Trophoblast cell (in vitro differentiated cells and primary cell): ENCODE measurements at regions not wholly inside any gene's neighbourhood (a gene's known extent, or its start where the extent isn't known, plus 50 kb on each side); places are given as distances from the start of the nearest gene placed in this dataset.

ENCODE experiments used
- DNase-seq, 2 donors: peaks; one replicate each; pipeline ENCODE4 v3.0.0-alpha.2; 2016
- H2AFZ ChIP-seq: 2 replicates; pipeline ENCODE4 v1.6.1; 2013; ENCODE audit warnings: low read length, moderate library complexity, mild to moderate bottlenecking; ENCODE audit not compliant: insufficient read depth, poor library complexity
- H2AK5ac ChIP-seq: 2 replicates; pipeline ENCODE4 v1.6.1; 2013; ENCODE audit warnings: mild to moderate bottlenecking, low read length
- H2BK120ac ChIP-seq: 2 replicates; pipeline ENCODE4 v1.6.1; 2013; ENCODE audit warnings: low read length, mild to moderate bottlenecking, moderate library complexity; ENCODE audit not compliant: insufficient read depth, poor library complexity
- H2BK12ac ChIP-seq: 2 replicates; pipeline ENCODE4 v1.6.1; 2013; ENCODE audit warnings: mild to moderate bottlenecking, low read length, moderate library complexity
- H2BK5ac ChIP-seq: 2 replicates; pipeline ENCODE4 v1.6.1; 2013; ENCODE audit warnings: low read length, low read depth, moderate library complexity, mild to moderate bottlenecking; ENCODE audit not compliant: poor library complexity
- H3K14ac ChIP-seq: 2 replicates; pipeline ENCODE4 v1.6.1; 2013; ENCODE audit warnings: mild to moderate bottlenecking, low read length
- H3K18ac ChIP-seq: 2 replicates; pipeline ENCODE4 v1.6.1; 2013; ENCODE audit warnings: mild to moderate bottlenecking, low read length
- H3K23ac ChIP-seq: 2 replicates; pipeline ENCODE4 v1.6.1; 2013; ENCODE audit warnings: low read length
- H3K27ac ChIP-seq: 2 replicates; pipeline ENCODE4 v1.5.1; 2013; ENCODE audit warnings: low read depth, mild to moderate bottlenecking, inconsistent platforms, low read length, moderate library complexity
- H3K27me3 ChIP-seq: 2 replicates; pipeline ENCODE4 v1.6.1; 2013; ENCODE audit warnings: inconsistent platforms, mild to moderate bottlenecking, low read length, moderate library complexity; ENCODE audit not compliant: insufficient read depth
- H3K36me3 ChIP-seq, 2 experiments: 1 replicate in 1 of 2; 2 replicates in 1 of 2; pipeline ENCODE4 v1.6.1; 2013; ENCODE audit warnings: low read length in 2 of 2, mild to moderate bottlenecking in 2 of 2, moderate library complexity in 1 of 2; ENCODE audit not compliant: insufficient read depth in 2 of 2, control insufficient read depth in 1 of 2
- H3K4ac ChIP-seq: 2 replicates; pipeline ENCODE4 v1.6.1; 2013; ENCODE audit warnings: low read depth, mild to moderate bottlenecking, low read length, moderate library complexity
- H3K4me1 ChIP-seq, 2 experiments: 1 replicate in 1 of 2; 2 replicates in 1 of 2; pipeline ENCODE4 v1.6.1; 2013; ENCODE audit warnings: low read length in 2 of 2, mild to moderate bottlenecking in 2 of 2, moderate library complexity in 1 of 2; ENCODE audit not compliant: insufficient read depth in 2 of 2, control insufficient read depth in 1 of 2
- H3K4me2 ChIP-seq: 2 replicates; pipeline ENCODE4 v1.6.1; 2013; ENCODE audit warnings: inconsistent platforms, mild to moderate bottlenecking, low read length, moderate library complexity
- H3K4me3 ChIP-seq: 2 replicates; pipeline ENCODE4 v1.5.1; 2013; ENCODE audit warnings: mild to moderate bottlenecking, low read depth, low read length, inconsistent platforms
- H3K79me1 ChIP-seq: one replicate; pipeline ENCODE4 v1.6.1; 2013; ENCODE audit warnings: low read length
- H3K79me2 ChIP-seq: 2 replicates; pipeline ENCODE4 v1.6.1; 2013; ENCODE audit warnings: low read length, mild to moderate bottlenecking; ENCODE audit not compliant: control insufficient read depth, insufficient read depth, poor library complexity
- H3K9ac ChIP-seq: 2 replicates; pipeline ENCODE4 v1.6.1; 2013; ENCODE audit warnings: mild to moderate bottlenecking, low read length
- H3K9me3 ChIP-seq: 2 replicates; pipeline ENCODE4 v1.6.1; 2013; ENCODE audit warnings: low read depth, mild to moderate bottlenecking, control low read depth, inconsistent platforms, low read length; ENCODE audit not compliant: insufficient read depth
- H4K12ac ChIP-seq: 2 replicates; pipeline ENCODE4 v1.6.1; 2013; ENCODE audit warnings: low read depth, mild to moderate bottlenecking, low read length, moderate library complexity
- H4K8ac ChIP-seq: 2 replicates; pipeline ENCODE4 v1.6.1; 2013; ENCODE audit warnings: low read depth, mild to moderate bottlenecking, low read length, moderate library complexity
- H4K91ac ChIP-seq: one replicate; pipeline ENCODE4 v1.6.1; 2013; ENCODE audit warnings: low read depth, mild to moderate bottlenecking, low read length, moderate library complexity
- WGBS: extraction: QIAGEN DNeasy Blood & Tissue Kit; methylation state at CpG from one replicate; pipeline ENCODE4 v1.1.7; 2013; ENCODE audit warnings: missing lambda C conversion rate; ENCODE audit not compliant: insufficient read length, insufficient coverage; ENCODE audit errors: extremely low coverage; 5-methylcytosine and 5-hydroxymethylcytosine counted together

DNA sequence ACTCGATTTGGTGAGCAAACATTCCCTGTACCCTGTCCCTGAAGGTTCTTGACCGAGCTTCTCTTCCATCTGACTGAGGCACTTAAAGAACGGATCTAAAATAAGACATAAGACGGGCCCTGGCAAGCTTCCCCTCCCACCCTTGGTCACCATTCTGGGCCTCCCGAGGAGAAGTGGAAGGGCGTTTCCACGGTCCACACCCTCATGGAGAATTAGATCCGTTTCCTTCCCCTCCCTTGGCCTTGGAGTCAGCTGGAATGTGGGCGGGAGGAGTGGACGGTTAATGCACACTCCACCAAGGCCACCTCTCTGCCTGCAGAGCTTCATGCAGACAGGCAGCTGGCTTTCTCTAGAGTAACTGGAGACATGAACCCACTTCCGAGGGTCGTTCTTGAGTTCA is 257.3 kb upstream of the APCDD1 start:
- no peak overlapping the region for H3K9ac ChIP-seq
- no peaks in the 10 kb centered on the region for H3K79me2 ChIP-seq
- H3K14ac ChIP-seq: no peak overlapping the region
- H4K12ac ChIP-seq: no peak overlapping the region
- H2BK5ac ChIP-seq: no peak overlapping the region
- H3K4me3 ChIP-seq: no peak overlapping the region
- H3K4ac ChIP-seq: no peak overlapping the region
- no CpG with 5 or more reads among the region's 12 CpGs for WGBS
- peaks cover 3% of the 10 kb centered on the region for H3K9me3 ChIP-seq
- no peaks in the 10 kb centered on the region for H3K4me1 ChIP-seq
- H2AK5ac ChIP-seq: no peak overlapping the region
- no peaks in the 10 kb centered on the region for H3K79me1 ChIP-seq
- H3K18ac ChIP-seq: no peak overlapping the region
- DNase-seq: no peak
- H2AFZ ChIP-seq: no peak overlapping the region
- no peak overlapping the region for H2BK120ac ChIP-seq
- H3K23ac ChIP-seq: no peak overlapping the region
- H2BK12ac ChIP-seq: no peak overlapping the region
- H4K91ac ChIP-seq: no peak overlapping the region
- no peak overlapping the region for H4K8ac ChIP-seq
- H3K27ac ChIP-seq: no peak overlapping the region
- H3K36me3 ChIP-seq: no peaks in the 10 kb centered on the region
- H3K4me2 ChIP-seq: no peak overlapping the region
- no peaks in the 10 kb centered on the region for H3K27me3 ChIP-seq

DNA sequence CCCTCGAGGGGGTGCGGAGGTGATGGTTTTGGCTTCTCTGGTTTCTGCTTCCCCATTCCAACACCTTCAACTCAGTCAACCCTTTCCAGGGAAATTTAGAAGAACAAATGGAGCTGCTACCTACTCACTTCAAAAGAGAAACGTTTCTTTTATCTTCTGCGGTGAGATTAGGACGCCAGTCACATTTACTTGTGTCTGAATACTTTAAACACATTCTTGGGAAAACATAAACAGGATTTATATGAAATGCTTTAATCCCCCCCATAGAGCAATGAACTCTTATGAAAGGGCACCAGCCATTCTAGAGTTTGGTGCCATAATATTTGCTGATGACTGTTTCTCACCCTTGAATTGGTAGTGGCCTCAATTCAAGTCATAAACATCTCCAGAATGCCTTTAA is 253.2 kb upstream of the APCDD1 start:
- H3K27me3 ChIP-seq: no peaks in the 10 kb centered on the region
- no peak overlapping the region for H4K8ac ChIP-seq
- no peak overlapping the region for H3K4ac ChIP-seq
- no peak overlapping the region for H3K4me2 ChIP-seq
- H3K79me2 ChIP-seq: no peaks in the 10 kb centered on the region
- no peak overlapping the region for H2AFZ ChIP-seq
- H2BK5ac ChIP-seq: no peak overlapping the region
- no peak overlapping the region for H3K27ac ChIP-seq
- no peak overlapping the region for H3K4me3 ChIP-seq
- DNase-seq: no peak
- H3K18ac ChIP-seq: no peak overlapping the region
- no peaks in the 10 kb centered on the region for H3K4me1 ChIP-seq
- H3K9me3 ChIP-seq: peaks cover 3% of the 10 kb centered on the region
- WGBS: no CpG with 5 or more reads among the region's 5 CpGs
- H2BK120ac ChIP-seq: no peak overlapping the region
- no peaks in the 10 kb centered on the region for H3K79me1 ChIP-seq
- no peak overlapping the region for H3K14ac ChIP-seq
- H3K23ac ChIP-seq: no peak overlapping the region
- H4K91ac ChIP-seq: no peak overlapping the region
- H4K12ac ChIP-seq: no peak overlapping the region
- H3K9ac ChIP-seq: no peak overlapping the region
- H2AK5ac ChIP-seq: no peak overlapping the region
- no peak overlapping the region for H2BK12ac ChIP-seq
- H3K36me3 ChIP-seq: no peaks in the 10 kb centered on the region

DNA sequence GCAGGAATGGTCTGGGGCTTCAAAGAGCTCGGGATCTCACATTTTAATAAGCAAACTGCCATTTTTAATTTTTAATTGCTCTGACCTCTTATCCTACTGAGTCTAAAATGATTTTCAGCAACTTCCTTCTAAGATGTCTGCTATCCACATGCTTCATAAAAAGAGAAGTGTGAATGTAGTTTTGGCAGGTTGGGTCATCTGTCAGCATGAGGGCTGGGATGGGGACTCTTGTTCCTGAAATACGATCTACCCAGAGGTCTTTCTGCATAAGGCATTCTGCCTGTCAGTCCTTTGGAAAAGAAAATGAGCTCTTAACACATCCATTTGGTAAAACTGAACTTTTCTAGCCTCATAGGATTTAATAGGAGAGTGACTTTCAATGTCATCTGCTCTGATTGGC is 252.8 kb upstream of the APCDD1 start:
- Histone ChIP-seq H4K12ac (no peak overlapping the region), H3K9ac (no peak overlapping the region), H2BK12ac (no peak overlapping the region), H3K36me3 (no peaks in the 10 kb centered on the region), H3K27ac (no peak overlapping the region), H4K8ac (no peak overlapping the region), H2BK120ac (no peak overlapping the region), H3K79me1 (no peaks in the 10 kb centered on the region), H2AK5ac (no peak overlapping the region), H3K79me2 (no peaks in the 10 kb centered on the region), H3K4me3 (no peak overlapping the region), H3K27me3 (no peaks in the 10 kb centered on the region), H3K4me1 (no peaks in the 10 kb centered on the region), H3K18ac (no peak overlapping the region), H2AFZ (no peak overlapping the region), H3K4me2 (no peak overlapping the region), H3K9me3 (peaks cover 3% of the 10 kb centered on the region), H4K91ac (no peak overlapping the region), H3K14ac (no peak overlapping the region), H3K23ac (no peak overlapping the region), H2BK5ac (no peak overlapping the region), H3K4ac (no peak overlapping the region)
- no CpG with 5 or more reads among the region's 2 CpGs for WGBS
- no peak for DNase-seq

DNA sequence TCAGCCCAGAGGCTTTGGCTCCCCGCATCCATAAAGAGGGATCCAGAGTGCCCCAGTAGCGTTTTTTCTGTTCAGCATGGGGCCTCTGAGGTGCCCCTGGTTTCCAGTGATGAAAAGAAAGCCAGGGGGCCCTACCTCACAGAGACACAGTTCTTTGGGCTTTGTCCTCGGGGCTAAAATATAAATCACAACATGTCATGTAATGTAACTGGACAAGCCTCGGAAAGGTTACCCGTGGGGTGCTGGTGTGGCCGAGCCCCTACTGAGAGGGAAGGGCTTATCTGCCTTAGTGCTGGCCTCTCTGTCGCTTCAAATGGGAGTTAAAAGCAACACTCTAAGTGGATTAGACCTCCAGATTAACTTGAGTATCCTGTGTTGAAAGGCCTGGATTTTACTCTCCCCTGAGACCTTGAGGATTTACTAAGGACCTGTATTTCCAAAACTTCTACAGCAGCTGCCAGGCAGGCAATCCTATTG is 251.6 kb upstream of the APCDD1 start:
- WGBS: no CpG with 5 or more reads among the region's 7 CpGs
- H4K91ac ChIP-seq: no peak overlapping the region
- no peak overlapping the region for H4K8ac ChIP-seq
- H2AFZ ChIP-seq: no peak overlapping the region
- H3K27ac ChIP-seq: no peak overlapping the region
- H2BK5ac ChIP-seq: no peak overlapping the region
- H3K9ac ChIP-seq: no peak overlapping the region
- H3K4me1 ChIP-seq: no peaks in the 10 kb centered on the region
- no peak overlapping the region for H3K23ac ChIP-seq
- no peak overlapping the region for H2BK120ac ChIP-seq
- no peak overlapping the region for H3K4me2 ChIP-seq
- no peak overlapping the region for H3K4ac ChIP-seq
- no peaks in the 10 kb centered on the region for H3K9me3 ChIP-seq
- H3K4me3 ChIP-seq: no peak overlapping the region
- H4K12ac ChIP-seq: no peak overlapping the region
- no peaks in the 10 kb centered on the region for H3K79me2 ChIP-seq
- no peak overlapping the region for H2BK12ac ChIP-seq
- no peak overlapping the region for H2AK5ac ChIP-seq
- H3K36me3 ChIP-seq: no peaks in the 10 kb centered on the region
- no peak for DNase-seq
- H3K79me1 ChIP-seq: no peaks in the 10 kb centered on the region
- H3K27me3 ChIP-seq: no peaks in the 10 kb centered on the region
- H3K14ac ChIP-seq: no peak overlapping the region
- no peak overlapping the region for H3K18ac ChIP-seq
